HG03280 (cell line): ENCODE measurements at regions not wholly inside any gene's neighbourhood (a gene's known extent, or its start where the extent isn't known, plus 50 kb on each side); places are given as distances from the start of the nearest gene placed in this dataset.

Experiments
- ATAC-seq: cut with Tn5 transposase; IDR thresholded peaks from one replicate; pipeline ENCODE4 v1.9.1; 2021; ENCODE audit warnings: mild to moderate bottlenecking, moderate library complexity; ENCODE audit not compliant: unreplicated experiment

- ATAC-seq = no peak
Observed at GRCh38 chr9:85213650-85214607, 527.8 kb downstream of the AGTPBP1 start.

- ATAC-seq = no peak
Observed at GRCh38 chr9:85212887-85213286, 528.9 kb downstream of the AGTPBP1 start.

DNA sequence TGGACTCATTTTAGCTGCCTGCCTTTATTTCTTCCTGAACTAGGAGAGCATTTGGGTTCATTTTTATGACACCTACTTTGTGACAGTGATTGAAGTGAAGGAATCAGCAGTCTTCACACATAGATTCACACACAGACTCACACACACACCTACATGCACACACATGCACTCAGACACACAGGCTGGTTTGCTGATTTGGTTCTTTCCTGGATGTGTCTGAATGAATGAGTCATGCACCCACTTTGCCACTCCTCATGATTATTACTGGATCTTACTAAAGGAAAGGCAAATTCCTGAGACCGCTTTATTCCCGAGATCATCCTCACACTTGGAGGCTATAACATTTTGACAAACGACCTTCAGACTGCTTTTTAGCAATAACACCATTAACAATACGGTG, 529.5 kb downstream of the AGTPBP1 start:
- ATAC-seq = no peak

GRCh38 chr9:85208666-85209065, 533.1 kb downstream of the AGTPBP1 start:
- no peak for ATAC-seq

- no peak for ATAC-seq
Observed at GRCh38 chr9:85204176-85204575, 534.6 kb downstream of the NTRK2 start.

- no peak for ATAC-seq
Observed at GRCh38 chr9:85202596-85202995, 533.1 kb downstream of the NTRK2 start.

GRCh38 chr9:85200726-85201404, 531.3 kb downstream of the NTRK2 start:
- no peak for ATAC-seq

GRCh38 chr9:85199866-85200495, 530.5 kb downstream of the NTRK2 start:
- no peak for ATAC-seq

DNA sequence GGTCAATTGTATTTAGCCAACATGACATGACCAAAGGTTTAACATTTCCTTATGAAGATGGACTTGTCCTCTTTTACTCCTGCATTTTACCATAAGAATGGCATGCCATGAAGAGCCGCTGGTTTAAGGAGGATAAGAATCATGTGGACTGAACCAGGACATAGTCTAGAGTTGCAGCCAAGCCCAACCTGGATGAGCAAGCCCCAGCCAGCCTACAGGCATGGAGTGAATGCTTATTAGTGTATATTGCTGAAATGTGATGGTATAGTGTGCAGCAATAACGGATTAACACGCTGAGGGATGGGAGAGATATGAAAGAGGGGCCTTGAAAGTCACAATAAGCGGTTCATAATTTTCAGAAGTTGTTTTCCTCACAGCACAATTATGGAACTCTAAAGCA, 523.2 kb downstream of the NTRK2 start:
- no peak for ATAC-seq

- no peak for ATAC-seq
Observed at GRCh38 chr9:85186218-85186585, 516.7 kb downstream of the NTRK2 start.

DNA sequence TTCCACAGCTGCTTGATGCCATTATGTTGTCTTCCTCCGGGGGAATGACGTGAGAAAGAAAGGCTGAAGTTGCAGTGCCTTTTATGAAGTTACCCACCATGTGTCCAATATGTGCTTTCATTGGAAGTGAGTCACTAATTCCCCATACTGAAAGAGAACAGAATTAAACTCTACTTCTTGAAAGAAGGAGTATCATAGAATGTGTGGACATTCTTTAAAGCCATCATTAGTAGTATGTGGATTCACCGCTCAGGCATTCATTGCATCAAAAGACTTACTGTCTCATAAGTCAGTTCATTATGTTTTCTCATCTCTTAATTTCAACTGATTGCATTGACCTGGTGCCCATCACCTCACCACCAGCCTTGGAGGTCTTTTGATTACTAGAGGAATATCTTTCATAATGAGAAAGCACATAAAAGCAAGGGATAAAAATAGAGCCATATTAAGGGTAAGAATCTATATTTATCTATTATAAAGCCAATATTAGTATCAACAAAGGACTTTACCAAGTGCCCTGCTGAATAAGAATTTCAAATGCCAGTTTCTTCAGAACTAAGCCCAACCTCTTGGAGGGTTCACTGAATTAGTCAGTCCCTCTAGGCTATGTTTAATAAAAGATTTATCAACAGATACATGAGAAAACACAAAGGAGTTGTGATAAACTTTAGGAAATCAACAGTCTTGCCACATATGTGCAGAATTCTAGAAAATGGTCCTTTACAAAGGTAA, 516.1 kb downstream of the NTRK2 start:
- ATAC-seq = no peak

GRCh38 chr9:85182383-85182782, 512.9 kb downstream of the NTRK2 start:
- no peak for ATAC-seq

DNA sequence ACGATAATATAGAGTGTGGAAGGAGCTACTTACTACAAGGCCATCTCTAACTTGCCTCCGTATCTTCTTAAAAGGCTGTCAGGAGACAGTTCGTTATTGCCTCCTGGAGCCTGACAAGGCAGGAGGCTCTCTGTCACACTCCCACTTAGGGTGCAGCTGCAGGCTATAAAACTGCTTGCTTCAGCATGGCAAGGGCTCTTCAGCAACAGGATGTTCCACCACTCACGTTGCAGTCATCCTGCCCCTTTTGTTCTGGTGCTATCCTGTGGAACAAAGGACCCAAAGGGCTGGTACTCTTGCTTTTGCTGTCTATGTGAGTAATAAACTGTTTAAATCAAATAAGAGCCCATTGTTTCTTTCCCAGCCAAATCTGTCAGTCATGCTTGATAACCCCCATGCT, 508.9 kb downstream of the NTRK2 start:
- no peak for ATAC-seq

DNA sequence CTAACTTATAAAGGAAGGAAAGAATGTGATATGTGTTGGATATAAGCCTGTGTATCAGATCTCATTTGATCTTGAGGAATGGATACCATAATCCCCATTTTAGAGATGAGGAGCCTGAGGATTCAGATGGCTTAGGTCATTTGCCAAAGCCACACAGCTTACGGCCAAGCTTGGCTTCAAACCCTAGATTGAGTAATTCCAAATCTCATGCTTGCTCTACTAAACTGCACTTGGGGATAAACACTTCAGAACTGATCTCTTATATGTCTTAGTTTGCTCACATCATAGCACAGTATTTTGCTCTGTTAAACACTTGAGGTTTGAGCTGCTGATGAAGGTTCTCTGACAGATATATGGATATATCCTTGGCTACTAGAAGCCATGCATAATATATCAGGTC, 504.4 kb downstream of the NTRK2 start:
- ATAC-seq = no peak

- no peak for ATAC-seq
Observed at GRCh38 chr9:85172001-85172978, 502.8 kb downstream of the NTRK2 start.

GRCh38 chr9:85171163-85171562, 501.6 kb downstream of the NTRK2 start:
- no peak for ATAC-seq

DNA sequence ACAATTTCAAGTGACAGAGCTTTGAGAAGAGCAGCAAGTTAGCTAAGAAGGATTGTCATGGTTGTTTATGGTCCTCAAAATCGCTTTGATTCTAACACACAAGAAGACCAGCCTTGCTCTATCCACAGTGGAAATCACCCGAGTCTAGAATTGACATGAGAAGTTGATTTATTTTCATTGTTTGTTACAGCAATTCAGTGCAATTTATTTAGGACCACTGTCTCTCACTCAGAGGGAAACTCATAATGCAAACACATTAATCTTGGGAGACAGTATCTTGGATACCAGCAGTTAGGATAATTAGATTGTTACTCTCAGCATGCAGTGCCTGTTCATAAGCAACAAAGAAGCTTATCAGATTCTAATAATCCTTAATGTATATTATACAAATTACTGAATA, 498.9 kb downstream of the NTRK2 start:
- ATAC-seq = no peak

DNA sequence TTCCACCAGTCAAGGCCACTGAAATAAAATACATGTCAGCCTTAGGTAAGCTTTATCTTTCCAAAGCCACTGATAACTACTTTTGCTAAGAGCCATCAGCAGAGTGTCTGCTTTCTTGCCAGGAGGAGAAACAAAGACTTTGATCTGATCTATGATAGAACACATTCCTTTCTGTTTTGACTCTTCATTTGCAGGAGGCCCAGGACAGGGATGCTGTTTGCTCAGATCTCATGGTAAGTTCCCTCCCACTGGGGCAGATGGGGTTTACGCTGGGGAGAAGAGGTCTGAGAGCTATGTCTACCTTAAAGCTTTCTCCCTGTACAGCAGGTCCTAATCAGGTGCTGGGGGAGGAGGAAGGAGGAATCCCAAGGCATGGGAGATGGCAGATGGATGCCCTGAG, 497.6 kb downstream of the NTRK2 start:
- no peak for ATAC-seq

- no peak for ATAC-seq
Observed at GRCh38 chr9:85163825-85164224, 494.3 kb downstream of the NTRK2 start.

- ATAC-seq = no peak
Observed at GRCh38 chr9:85163415-85163814, 493.9 kb downstream of the NTRK2 start.
